ENCODE measurements at regions not wholly inside any gene's neighbourhood (a gene's known extent, or its start where the extent isn't known, plus 50 kb on each side); places are given as distances from the start of the nearest gene placed in this dataset.

DNA sequence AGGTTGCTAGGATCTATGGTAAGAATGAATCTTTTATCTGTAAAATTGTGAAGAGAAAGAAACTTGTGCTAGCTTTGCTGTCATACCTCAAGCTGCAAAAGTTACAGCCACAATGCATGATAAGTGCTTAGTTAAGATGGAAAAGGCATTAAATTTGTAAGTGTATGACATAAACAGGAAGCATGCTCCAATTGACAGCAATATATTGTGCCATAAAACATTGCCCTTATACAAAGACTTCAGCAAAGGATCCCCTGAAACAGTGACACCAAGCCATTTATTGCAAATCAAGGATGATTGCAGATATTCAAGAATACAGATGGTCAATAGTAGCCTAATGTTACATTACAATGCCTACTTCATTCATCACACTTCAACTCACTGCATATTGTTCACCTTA, 283.1 kb downstream of the CPS1 start:
- TF ChIP-seq ATF3 (IDR thresholded peaks at IDR 0.05) (no peak), RAD21 (IDR thresholded peaks at IDR 0.05; ENCODE audit: low read depth) (no peak), SP1 (IDR thresholded peaks at IDR 0.05; ENCODE audit: low read depth) (no peak), EZH2 (IDR thresholded peaks at IDR 0.05) (no peak), ZNF274 (IDR thresholded peaks at IDR 0.05; ENCODE audit: low read depth, low read length) (no peak), EZH2phosphoT487 (IDR thresholded peaks at IDR 0.05; ENCODE audit: borderline replicate concordance) (no peak), EGR1 (IDR thresholded peaks at IDR 0.05; ENCODE audit: low read depth) (no peak), POLR2A (IDR thresholded peaks at IDR 0.05; ENCODE audit: borderline replicate concordance, extremely low read depth, insufficient read depth, insufficient read length) (no peak), REST (IDR thresholded peaks at IDR 0.05; ENCODE audit: low read depth) (no peak), CEBPB (IDR thresholded peaks at IDR 0.05; ENCODE audit: low read depth) (no peak), SRF (IDR thresholded peaks at IDR 0.05; ENCODE audit: low read depth) (no peak), CTCF (IDR thresholded peaks at IDR 0.05 in 2 of 3, conservative IDR thresholded peaks at IDR 0.05 in 1 of 3; ENCODE audit: borderline replicate concordance in 1 of 3, insufficient read depth in 1 of 3, low read depth in 2 of 3, low read length in 2 of 3) (no peak), JUND (IDR thresholded peaks at IDR 0.05) (no peak), CBX3 (IDR thresholded peaks at IDR 0.05; ENCODE audit: low read depth) (no peak), MAX (IDR thresholded peaks at IDR 0.05) (no peak)
- TF ChIP-seq, protein P1, sequence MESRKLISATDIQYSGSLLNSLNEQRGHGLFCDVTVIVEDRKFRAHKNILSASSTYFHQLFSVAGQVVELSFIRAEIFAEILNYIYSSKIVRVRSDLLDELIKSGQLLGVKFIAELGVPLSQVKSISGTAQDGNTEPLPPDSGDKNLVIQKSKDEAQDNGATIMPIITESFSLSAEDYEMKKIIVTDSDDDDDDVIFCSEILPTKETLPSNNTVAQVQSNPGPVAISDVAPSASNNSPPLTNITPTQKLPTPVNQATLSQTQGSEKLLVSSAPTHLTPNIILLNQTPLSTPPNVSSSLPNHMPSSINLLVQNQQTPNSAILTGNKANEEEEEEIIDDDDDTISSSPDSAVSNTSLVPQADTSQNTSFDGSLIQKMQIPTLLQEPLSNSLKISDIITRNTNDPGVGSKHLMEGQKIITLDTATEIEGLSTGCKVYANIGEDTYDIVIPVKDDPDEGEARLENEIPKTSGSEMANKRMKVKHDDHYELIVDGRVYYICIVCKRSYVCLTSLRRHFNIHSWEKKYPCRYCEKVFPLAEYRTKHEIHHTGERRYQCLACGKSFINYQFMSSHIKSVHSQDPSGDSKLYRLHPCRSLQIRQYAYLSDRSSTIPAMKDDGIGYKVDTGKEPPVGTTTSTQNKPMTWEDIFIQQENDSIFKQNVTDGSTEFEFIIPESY (IDR thresholded peaks at IDR 0.05; ENCODE audit: extremely low read depth, insufficient replicate concordance, low read length): no peak
- ATAC-seq: no peak
- BruUV-seq (replicated peaks): no TSS peak
- Histone ChIP-seq H3K4me1 (ENCODE audit: control insufficient read depth in 1 of 2, insufficient read depth in 2 of 2, low read length in 2 of 2) (no peaks in the 10 kb centered on the region), H4K20me1 (ENCODE audit: insufficient read depth) (no peaks in the 10 kb centered on the region), H3K36me3 (ENCODE audit: control insufficient read depth in 1 of 2, insufficient read depth in 2 of 2, low read length in 2 of 2) (no peaks in the 10 kb centered on the region), H3K9me3 (ENCODE audit: control insufficient read depth in 1 of 2, insufficient read depth in 1 of 2, low read depth in 1 of 2, low read length in 2 of 2) (no peaks in the 10 kb centered on the region), H2AFZ (ENCODE audit: low read depth, low read length, poor library complexity, severe bottlenecking) (no peak overlapping the region), H3K9ac (ENCODE audit: low read length) (no peak overlapping the region), H3K27ac (ENCODE audit: low read depth, low read length) (no peak overlapping the region), H3K9me2 (ENCODE audit: insufficient read depth) (no peaks in the 10 kb centered on the region), H3K79me2 (ENCODE audit: insufficient read depth, low read length) (no peaks in the 10 kb centered on the region), H3K4me3 (replicated peaks in 1 of 2; ENCODE audit: low read depth in 1 of 2, low read length in 2 of 2) (no peak overlapping the region), H3K4me2 (ENCODE audit: low read length) (no peak overlapping the region), H3K27me3 (ENCODE audit: insufficient read depth, low read length) (no peaks in the 10 kb centered on the region)
- CTCF ChIA-PET: no interaction called here
- POLR2A ChIA-PET: no interaction called here
- RAD21 ChIA-PET (ENCODE audit: low non-redundant PET in 1 of 2, low total read pairs in 2 of 2, uncharacterized antibody in 2 of 2, unreplicated experiment in 2 of 2): no interaction called here
- intact Hi-C loops (cut with micrococcal nuclease): loop anchor here (10.0 kb wide), 1 partner anchor 355 kb away; no protein-coding TSS in a partner anchor
- no peak for DNase-seq (ENCODE audit: low read depth, low spot score)

All from HCT116 (cell line).